MM.1S (cell line): ENCODE measurements at regions not wholly inside any gene's neighbourhood (a gene's known extent, or its start where the extent isn't known, plus 50 kb on each side); places are given as distances from the start of the nearest gene placed in this dataset.

Experiments used
- DNase-seq: peaks from one replicate; pipeline ENCODE4 v3.0.0-alpha.2; 2015
- H2AFZ ChIP-seq: fragments of 300-600 bp; sonication (generic); 2 replicates; pipeline ENCODE4 v1.6.0; 2016; ENCODE audit warnings: antibody characterized with exemption, low read length
- H3F3A ChIP-seq: fragments of 300-600 bp; sonication (generic); 2 replicates; pipeline ENCODE4 v1.6.1; 2016; ENCODE audit warnings: mild to moderate bottlenecking, antibody characterized with exemption, low read length, moderate library complexity, mixed read lengths; ENCODE audit not compliant: insufficient read depth
- H3K27ac ChIP-seq: fragments of 300-600 bp; sonication (generic); 2 replicates; pipeline ENCODE4 v1.5.1; 2016; ENCODE audit warnings: mild to moderate bottlenecking, low read length
- H3K27me3 ChIP-seq: fragments of 300-600 bp; sonication (generic); replicated peaks from 2 replicates; pipeline ENCODE4 v1.6.0; 2016; ENCODE audit warnings: low read length; ENCODE audit not compliant: insufficient read depth
- H3K36me3 ChIP-seq: fragments of 300-600 bp; sonication (generic); replicated peaks from 2 replicates; pipeline ENCODE4 v1.6.1; 2016; ENCODE audit warnings: mild to moderate bottlenecking, low read length, mixed read lengths; ENCODE audit not compliant: insufficient read depth
- H3K4me1 ChIP-seq: fragments of 300-600 bp; sonication (generic); 2 replicates; pipeline ENCODE4 v1.6.1; 2016; ENCODE audit warnings: low read length, mixed read lengths
- H3K4me2 ChIP-seq: fragments of 300-600 bp; sonication (generic); 2 replicates; pipeline ENCODE4 v1.6.0; 2016; ENCODE audit warnings: low read depth, low read length
- H3K4me3 ChIP-seq: fragments of 300-600 bp; sonication (generic); 2 replicates; pipeline ENCODE4 v1.5.1; 2016; ENCODE audit warnings: low read length, mixed read lengths
- H3K79me2 ChIP-seq: fragments of 300-600 bp; sonication (generic); 2 replicates; pipeline ENCODE4 v1.6.1; 2016; ENCODE audit warnings: mixed run types, low read length, mixed read lengths
- H3K9ac ChIP-seq: fragments of 300-600 bp; sonication (generic); 2 replicates; pipeline ENCODE4 v1.6.1; 2016; ENCODE audit warnings: low read length, mixed read lengths
- H3K9me2 ChIP-seq: fragments of 300-600 bp; sonication (generic); replicated peaks from 2 replicates; pipeline ENCODE4 v1.6.1; 2016; ENCODE audit warnings: mild to moderate bottlenecking, low read length, mixed read lengths; ENCODE audit not compliant: insufficient read depth
- H3K9me3 ChIP-seq: fragments of 300-600 bp; sonication (generic); replicated peaks from 2 replicates; pipeline ENCODE4 v1.6.1; 2016; ENCODE audit warnings: mild to moderate bottlenecking, low read length, mixed read lengths; ENCODE audit not compliant: insufficient read depth
- H4K20me1 ChIP-seq: fragments of 300-600 bp; sonication (generic); 2 replicates; pipeline ENCODE4 v1.6.1; 2016; ENCODE audit warnings: mild to moderate bottlenecking, low read length, moderate library complexity, mixed read lengths; ENCODE audit not compliant: insufficient read depth
- CTCF ChIP-seq: fragments of 300-600 bp; sonication (generic); IDR thresholded peaks from 2 replicates; pipeline ENCODE4 v1.5.1; 2016; ENCODE audit warnings: antibody characterized with exemption, low read length, mixed read lengths
- EZH2 ChIP-seq: fragments of 300-600 bp; sonication (generic); optimal IDR thresholded peaks from 2 replicates; pipeline ENCODE3; 2017; ENCODE audit warnings: low read depth, mild to moderate bottlenecking, antibody characterized with exemption, low read length, mixed read lengths
- EZH2phosphoT487 ChIP-seq: fragments of 300-600 bp; sonication (generic); IDR thresholded peaks from 2 replicates; pipeline ENCODE4 v1.6.1; 2018; ENCODE audit warnings: antibody characterized with exemption, low read length

- H3K4me1 ChIP-seq = no peaks in the 10 kb centered on the region
- H4K20me1 ChIP-seq = no peaks in the 10 kb centered on the region
- no peak overlapping the region for H3K9ac ChIP-seq
- H3K4me2 ChIP-seq = no peak overlapping the region
- DNase-seq = no peak
- no peaks in the 10 kb centered on the region for H3K36me3 ChIP-seq
- TF ChIP-seq CTCF = no peak
- TF ChIP-seq EZH2 = no peak
- no peak for TF ChIP-seq EZH2phosphoT487
- no peak overlapping the region for H2AFZ ChIP-seq
- H3K27ac ChIP-seq = no peak overlapping the region
- H3K4me3 ChIP-seq = no peak overlapping the region
- no peaks in the 10 kb centered on the region for H3K9me2 ChIP-seq
- H3K79me2 ChIP-seq = no peaks in the 10 kb centered on the region
- no peaks in the 10 kb centered on the region for H3F3A ChIP-seq
- no peaks in the 10 kb centered on the region for H3K9me3 ChIP-seq
- no peaks in the 10 kb centered on the region for H3K27me3 ChIP-seq
These were observed 127.6 kb downstream of the ETAA1 start for GRCh38 chr2:67524777-67525176.

- Histone ChIP-seq H2AFZ (no peak overlapping the region), H3K9ac (no peak overlapping the region), H3K27me3 (no peaks in the 10 kb centered on the region), H3F3A (no peaks in the 10 kb centered on the region), H3K27ac (no peak overlapping the region), H3K4me3 (no peak overlapping the region), H3K9me3 (no peaks in the 10 kb centered on the region), H3K4me2 (no peak overlapping the region), H3K79me2 (no peaks in the 10 kb centered on the region), H4K20me1 (no peaks in the 10 kb centered on the region), H3K4me1 (no peaks in the 10 kb centered on the region), H3K36me3 (no peaks in the 10 kb centered on the region), H3K9me2 (no peaks in the 10 kb centered on the region; the same call in 1 of the 2 replicates)
- TF ChIP-seq EZH2 (no peak), EZH2phosphoT487 (no peak), CTCF (no peak)
- no peak for DNase-seq
These were observed 129.2 kb downstream of the ETAA1 start for GRCh38 chr2:67526283-67526682.

GRCh38 chr2:67528320-67528719, 131.2 kb downstream of the ETAA1 start:
- Histone ChIP-seq H3K9me2 (no peaks in the 10 kb centered on the region; the same call in 1 of the 2 replicates), H3K9me3 (no peaks in the 10 kb centered on the region), H3K79me2 (no peaks in the 10 kb centered on the region), H3K27ac (no peak overlapping the region), H3K9ac (no peak overlapping the region), H3K27me3 (no peaks in the 10 kb centered on the region), H3K36me3 (no peaks in the 10 kb centered on the region), H3K4me3 (no peak overlapping the region), H3F3A (no peaks in the 10 kb centered on the region), H3K4me2 (no peak overlapping the region), H2AFZ (no peak overlapping the region), H3K4me1 (no peaks in the 10 kb centered on the region), H4K20me1 (no peaks in the 10 kb centered on the region)
- DNase-seq = no peak
- TF ChIP-seq EZH2 = no peak
- no peak for TF ChIP-seq CTCF
- TF ChIP-seq EZH2phosphoT487 = no peak
